Transverse colon (tissue), 4 donors: ENCODE measurements at regions not wholly inside any gene's neighbourhood (a gene's known extent, or its start where the extent isn't known, plus 50 kb on each side); places are given as distances from the start of the nearest gene placed in this dataset.

Source experiments
- EP300 ChIP-seq: sonication (generic); formaldehyde crosslinking; IDR thresholded peaks from one replicate; pipeline ENCODE4 v1.6.1; 2017; ENCODE audit warnings: antibody characterized with exemption, low read depth
- POLR2A ChIP-seq: fragments of 450-650 bp; IDR thresholded peaks from one replicate; pipeline ENCODE4 v1.6.1; 2016; ENCODE audit warnings: antibody characterized with exemption, mild to moderate bottlenecking, moderate library complexity
- POLR2AphosphoS5 ChIP-seq, 3 donors: sonication (generic); formaldehyde crosslinking; IDR thresholded peaks; one replicate each; pipeline ENCODE4 v1.6.1; 2016; ENCODE audit warnings: antibody characterized with exemption in 3 of 3
- TF ChIP-seq, protein P1 (sequence below), 5 experiments: fragments of 200-600 bp in 3 of 5; fragments of 450-650 bp in 2 of 5; sonication (generic) in 3 of 5; IDR thresholded peaks; 1 replicate in 2 of 5; 2 replicates in 3 of 5; pipeline ENCODE4 v1.5.1; 2016 to 2017; ENCODE audit warnings: antibody characterized with exemption in 5 of 5, inconsistent platforms in 3 of 5, mild to moderate bottlenecking in 2 of 5, moderate library complexity in 1 of 5

DNA sequence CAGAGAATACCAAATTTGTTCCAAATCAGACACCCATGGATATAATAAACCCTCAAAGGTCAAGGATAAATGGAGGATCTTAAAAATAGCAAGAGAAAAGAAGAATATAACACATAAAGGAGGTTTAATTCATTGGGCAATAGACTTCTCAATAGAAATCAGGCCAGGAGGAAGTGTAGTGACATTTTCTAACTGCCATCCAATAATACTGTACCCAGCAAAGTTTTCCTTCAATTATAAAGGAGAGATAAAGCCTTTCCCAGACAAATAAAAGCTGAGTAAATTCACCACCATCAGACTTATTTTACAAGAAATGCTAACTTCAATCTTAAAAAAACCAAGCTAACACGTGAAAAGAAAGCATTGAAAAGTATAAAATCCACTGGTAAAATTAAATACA is 121.6 kb downstream of the MSTN start:
- TF ChIP-seq, protein P1, sequence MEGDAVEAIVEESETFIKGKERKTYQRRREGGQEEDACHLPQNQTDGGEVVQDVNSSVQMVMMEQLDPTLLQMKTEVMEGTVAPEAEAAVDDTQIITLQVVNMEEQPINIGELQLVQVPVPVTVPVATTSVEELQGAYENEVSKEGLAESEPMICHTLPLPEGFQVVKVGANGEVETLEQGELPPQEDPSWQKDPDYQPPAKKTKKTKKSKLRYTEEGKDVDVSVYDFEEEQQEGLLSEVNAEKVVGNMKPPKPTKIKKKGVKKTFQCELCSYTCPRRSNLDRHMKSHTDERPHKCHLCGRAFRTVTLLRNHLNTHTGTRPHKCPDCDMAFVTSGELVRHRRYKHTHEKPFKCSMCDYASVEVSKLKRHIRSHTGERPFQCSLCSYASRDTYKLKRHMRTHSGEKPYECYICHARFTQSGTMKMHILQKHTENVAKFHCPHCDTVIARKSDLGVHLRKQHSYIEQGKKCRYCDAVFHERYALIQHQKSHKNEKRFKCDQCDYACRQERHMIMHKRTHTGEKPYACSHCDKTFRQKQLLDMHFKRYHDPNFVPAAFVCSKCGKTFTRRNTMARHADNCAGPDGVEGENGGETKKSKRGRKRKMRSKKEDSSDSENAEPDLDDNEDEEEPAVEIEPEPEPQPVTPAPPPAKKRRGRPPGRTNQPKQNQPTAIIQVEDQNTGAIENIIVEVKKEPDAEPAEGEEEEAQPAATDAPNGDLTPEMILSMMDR (IDR thresholded peaks at IDR 0.05) = no peak
- TF ChIP-seq POLR2A (no peak), EP300 (no peak), POLR2AphosphoS5 (IDR thresholded peaks at IDR 0.05) (no peak)
